ENCODE measurements at regions not wholly inside any gene's neighbourhood (a gene's known extent, or its start where the extent isn't known, plus 50 kb on each side); places are given as distances from the start of the nearest gene placed in this dataset.
A peak's percentile ranks its signal among the peaks of the same experiment; 100 is the strongest.

GRCh38 chr21:16913010-16913409 is 599.8 kb upstream of the CXADR start:
- DNase-seq (ENCODE audit: low spot score) = no peak

GRCh38 chr21:16928439-16928838 is 584.4 kb upstream of the CXADR start:
- no peak for DNase-seq (ENCODE audit: low spot score)

GRCh38 chr21:16932314-16932713 is 580.5 kb upstream of the CXADR start:
- DNase-seq (ENCODE audit: low spot score) = no peak

- DNase-seq (ENCODE audit: low spot score) = peak; percentile 22
Observed at GRCh38 chr21:16942703-16943102, 570.1 kb upstream of the CXADR start.

- DNase-seq (ENCODE audit: low spot score) = no peak
Observed at GRCh38 chr21:16943231-16943630, 569.6 kb upstream of the CXADR start.

GRCh38 chr21:16945580-16945979 is 567.3 kb upstream of the CXADR start:
- no peak for DNase-seq (ENCODE audit: low spot score)

GRCh38 chr21:16956824-16957223 is 556.0 kb upstream of the CXADR start:
- no peak for DNase-seq (ENCODE audit: low spot score)

- no peak for DNase-seq (ENCODE audit: low spot score)
Observed at GRCh38 chr21:16965424-16965823, 547.4 kb upstream of the CXADR start.

- DNase-seq (ENCODE audit: low spot score) = no peak
Observed at GRCh38 chr21:16968436-16968835, 544.4 kb upstream of the CXADR start.

GRCh38 chr21:16969636-16970035 is 543.2 kb upstream of the CXADR start:
- no peak for DNase-seq (ENCODE audit: low spot score)

- DNase-seq (ENCODE audit: low spot score) = no peak
Observed at GRCh38 chr21:16974060-16974459, 538.8 kb upstream of the CXADR start.

- no peak for DNase-seq (ENCODE audit: low spot score)
Observed at GRCh38 chr21:16976193-16976592, 536.6 kb upstream of the CXADR start.

GRCh38 chr21:16978309-16978895 is 534.4 kb upstream of the CXADR start:
- no peak for DNase-seq (ENCODE audit: low spot score)

- DNase-seq (ENCODE audit: low spot score) = no peak
Observed at GRCh38 chr21:16979574-16979973, 533.3 kb upstream of the CXADR start.

GRCh38 chr21:16983420-16983819 is 529.4 kb upstream of the CXADR start:
- DNase-seq (ENCODE audit: low spot score) = no peak

- DNase-seq (ENCODE audit: low spot score) = peak; percentile 34
Observed at GRCh38 chr21:16992448-16992847, 520.4 kb upstream of the CXADR start.

- DNase-seq (ENCODE audit: low spot score) = no peak
Observed at GRCh38 chr21:16993416-16994038, 519.3 kb upstream of the CXADR start.

- DNase-seq (ENCODE audit: low spot score) = no peak
Observed at GRCh38 chr21:17002594-17003257, 510.1 kb upstream of the CXADR start.

GRCh38 chr21:17003258-17003615 is 509.6 kb upstream of the CXADR start:
- DNase-seq (ENCODE audit: low spot score) = no peak

- DNase-seq (ENCODE audit: low spot score) = no peak
Observed at GRCh38 chr21:17003763-17004373, 509.0 kb upstream of the CXADR start.

GRCh38 chr21:17032141-17032655 is 480.6 kb upstream of the CXADR start:
- DNase-seq (ENCODE audit: low spot score) = no peak

GRCh38 chr21:17044696-17045095 is 468.1 kb upstream of the CXADR start:
- no peak for DNase-seq (ENCODE audit: low spot score)

GRCh38 chr21:17045214-17045853 is 467.5 kb upstream of the CXADR start:
- DNase-seq (ENCODE audit: low spot score) = peak; percentile 65
